IMR-90 (cell line): ENCODE measurements at regions not wholly inside any gene's neighbourhood (a gene's known extent, or its start where the extent isn't known, plus 50 kb on each side); places are given as distances from the start of the nearest gene placed in this dataset.

ENCODE experiments used
- ATAC-seq: fragments of 200-7000 bp; cut with Tn5 transposase; 2 replicates; pipeline ENCODE4 v1.9.1; 2020; ENCODE audit warnings: low read depth, mild to moderate bottlenecking, moderate library complexity
- BruUV-seq: library from RNA; stranded (reverse); fragments of 400-500 nt; replicated peaks from 2 replicates; lab custom pipeline; 2021; lab: Mats Ljungman, UMichigan
- CTCF ChIA-PET: fragments of 300-600 bp; formaldehyde crosslinking; extraction: SDS; loops from one replicate; lab custom pipeline; 2021; ENCODE audit warnings: antibody characterized with exemption; lab: Yijun Ruan, JAX
- POLR2A ChIA-PET: fragments of 300-600 bp; sonication (Branson Sonifier 250); formaldehyde crosslinking; loops from one replicate; lab custom pipeline; 2022; ENCODE audit warnings: antibody characterized with exemption; ENCODE audit not compliant: unreplicated experiment; lab: Charles Lee
- DNase-seq: peaks from one replicate; pipeline ENCODE4 v3.0.0; 2013
- H2AFZ ChIP-seq: replicated peaks from 2 replicates; pipeline ENCODE3; 2013; ENCODE audit warnings: low read length, mild to moderate bottlenecking; ENCODE audit not compliant: poor library complexity
- H2AK5ac ChIP-seq: 2 replicates; pipeline ENCODE4 v1.6.1; 2013; ENCODE audit warnings: low read depth, low read length, inconsistent platforms
- H2AK9ac ChIP-seq: replicated peaks from 2 replicates; pipeline ENCODE3; 2013; ENCODE audit warnings: mild to moderate bottlenecking, low read depth, low read length, moderate library complexity; ENCODE audit not compliant: poor library complexity
- H2BK120ac ChIP-seq: 2 replicates; pipeline ENCODE4 v1.6.1; 2013; ENCODE audit warnings: low read depth, low read length, inconsistent platforms
- H2BK15ac ChIP-seq: 3 replicates; pipeline ENCODE4 v1.6.1; 2013; ENCODE audit warnings: low read depth, low read length, inconsistent platforms
- H2BK20ac ChIP-seq: 2 replicates; pipeline ENCODE4 v1.6.1; 2013; ENCODE audit warnings: low read depth, mild to moderate bottlenecking, inconsistent platforms, low read length, moderate library complexity
- H2BK5ac ChIP-seq: 2 replicates; pipeline ENCODE4 v1.6.1; 2013; ENCODE audit warnings: mild to moderate bottlenecking, low read depth, low read length, inconsistent platforms; ENCODE audit not compliant: poor library complexity, severe bottlenecking
- H3K14ac ChIP-seq: replicated peaks from 2 replicates; pipeline ENCODE4 v1.6.1; 2013; ENCODE audit warnings: low read depth, low read length, inconsistent platforms
- H3K18ac ChIP-seq: 2 replicates; pipeline ENCODE4 v1.6.1; 2013; ENCODE audit warnings: low read depth, low read length, control low read depth
- H3K23ac ChIP-seq: 2 replicates; pipeline ENCODE4 v1.6.1; 2013; ENCODE audit warnings: low read depth, low read length, inconsistent platforms
- H3K27ac ChIP-seq: 2 replicates; pipeline ENCODE4 v1.5.1; 2013; ENCODE audit warnings: mild to moderate bottlenecking, control low read depth, low read length; ENCODE audit not compliant: insufficient read depth
- H3K27me3 ChIP-seq: 2 replicates; pipeline ENCODE4 v1.6.1; 2013; ENCODE audit warnings: low read length; ENCODE audit not compliant: control insufficient read depth, insufficient read depth
- H3K36me3 ChIP-seq: 2 replicates; pipeline ENCODE4 v1.6.1; 2013; ENCODE audit warnings: low read length, mixed read lengths; ENCODE audit not compliant: control insufficient read depth, insufficient read depth
- H3K4ac ChIP-seq: 2 replicates; pipeline ENCODE4 v1.6.1; 2013; ENCODE audit warnings: low read depth, low read length, inconsistent platforms
- H3K4me1 ChIP-seq: 2 replicates; pipeline ENCODE4 v1.6.1; 2013; ENCODE audit warnings: low read length, mixed read lengths; ENCODE audit not compliant: control insufficient read depth, insufficient read depth
- H3K4me2 ChIP-seq: 2 replicates; pipeline ENCODE4 v1.6.1; 2013; ENCODE audit warnings: low read depth, mild to moderate bottlenecking, control low read depth, low read length, moderate library complexity
- H3K4me3 ChIP-seq: 2 replicates; pipeline ENCODE4 v1.5.1; 2013; ENCODE audit warnings: low read depth, mild to moderate bottlenecking, control low read depth, low read length, moderate library complexity; ENCODE audit not compliant: insufficient read depth
- H3K56ac ChIP-seq: 2 replicates; pipeline ENCODE4 v1.6.1; 2013; ENCODE audit warnings: low read length, inconsistent platforms; ENCODE audit not compliant: insufficient read depth; ENCODE audit errors: extremely low read depth
- H3K79me1 ChIP-seq, 2 experiments: 2 replicates each; pipeline ENCODE4 v1.6.1; 2013; ENCODE audit warnings: low read length in 2 of 2, inconsistent platforms in 1 of 2, low read depth in 1 of 2
- H3K9ac ChIP-seq: 2 replicates; pipeline ENCODE4 v1.6.1; 2013; ENCODE audit warnings: low read depth, low read length, control low read depth
- H3K9me1 ChIP-seq: 2 replicates; pipeline ENCODE4 v1.6.1; 2013; ENCODE audit warnings: low read length, inconsistent platforms; ENCODE audit not compliant: insufficient read depth
- H3K9me3 ChIP-seq: 2 replicates; pipeline ENCODE4 v1.6.1; 2013; ENCODE audit warnings: low read length; ENCODE audit not compliant: control insufficient read depth, insufficient read depth
- H4K20me1 ChIP-seq: 2 replicates; pipeline ENCODE4 v1.6.1; 2013; ENCODE audit warnings: low read length, inconsistent platforms; ENCODE audit not compliant: insufficient read depth
- H4K5ac ChIP-seq: 2 replicates; pipeline ENCODE4 v1.6.1; 2013; ENCODE audit warnings: mild to moderate bottlenecking, low read depth, low read length, control low read depth
- H4K8ac ChIP-seq, 2 experiments: 2 replicates each; pipeline ENCODE4 v1.6.1; 2013; ENCODE audit warnings: low read depth in 2 of 2, low read length in 2 of 2, control low read depth in 1 of 2, inconsistent platforms in 1 of 2
- H4K91ac ChIP-seq: 2 replicates; pipeline ENCODE4 v1.6.1; 2013; ENCODE audit warnings: low read depth, low read length, inconsistent platforms; ENCODE audit not compliant: insufficient read depth
- CHD1 ChIP-seq: IDR thresholded peaks from 2 replicates; pipeline ENCODE4 v1.6.1; 2012; ENCODE audit warnings: low read depth, low read length, improper control_type of control experiment
- CTCF ChIP-seq: conservative IDR thresholded peaks from 2 replicates; pipeline ENCODE4 v1.5.1; 2012; ENCODE audit warnings: mild to moderate bottlenecking, low read depth, low read length, improper control_type of control experiment
- ELK1 ChIP-seq: fragments of 150-350 bp; IDR thresholded peaks from 2 replicates; pipeline ENCODE4 v1.6.1; 2016; ENCODE audit warnings: low read depth, mild to moderate bottlenecking, low read length, moderate library complexity, borderline replicate concordance
- MAFK ChIP-seq: IDR thresholded peaks from 2 replicates; pipeline ENCODE4 v1.6.1; 2012; ENCODE audit warnings: low read depth, low read length, improper control_type of control experiment
- MAZ ChIP-seq: IDR thresholded peaks from 2 replicates; pipeline ENCODE4 v1.6.1; 2012; ENCODE audit warnings: low read depth, mild to moderate bottlenecking, low read length, improper control_type of control experiment, moderate library complexity, borderline replicate concordance
- MXI1 ChIP-seq: IDR thresholded peaks from 2 replicates; pipeline ENCODE4 v1.6.1; 2012; ENCODE audit warnings: low read depth, mild to moderate bottlenecking, low read length, moderate library complexity, borderline replicate concordance
- NFE2L2 ChIP-seq: fragments of 150-350 bp; IDR thresholded peaks from 2 replicates; pipeline ENCODE4 v1.6.1; 2016; ENCODE audit warnings: low read depth, mild to moderate bottlenecking, low read length
- RFX5 ChIP-seq: IDR thresholded peaks from 2 replicates; pipeline ENCODE4 v1.8.0; 2012; ENCODE audit warnings: low read depth, mild to moderate bottlenecking, low read length, moderate library complexity
- WGBS, 2 experiments: methylation state at CpG; one replicate each; pipeline versions ENCODE4 v1.1.5 to v1.1.7; 2013; ENCODE audit warnings: missing lambda C conversion rate in 2 of 2; ENCODE audit not compliant: insufficient read length in 1 of 2; ENCODE audit errors: extremely low coverage in 2 of 2; 5-methylcytosine and 5-hydroxymethylcytosine counted together
- dilution Hi-C: fragments of 300-500 bp; cut with HindIII; formaldehyde crosslinking; loops from one replicate; pipeline ENCODE4 v1.14.3; 2018; ENCODE audit warnings: low sequenced_read_pairs; ENCODE audit not compliant: unreplicated experiment
- in situ Hi-C: fragments of 300-500 bp; cut with MboI; formaldehyde crosslinking; loops from 3 replicates; pipeline ENCODE4 v1.14.3; 2019; ENCODE audit warnings: low sequenced_read_pairs, inconsistent platforms, mixed read lengths
- intact Hi-C: fragments of 100-400 bp; cut with micrococcal nuclease; formaldehyde crosslinking; loops from 2 replicates; pipeline ENCODE4 v1.10.0; 2022

GRCh38 chr5:3365501-3366215 lies 230.0 kb upstream of the IRX1 start:
- in situ Hi-C loops (no loop called here), dilution Hi-C loops (no loop called here), intact Hi-C loops (no loop called here)
- H2AK9ac ChIP-seq, result no peak overlapping the region
- no peak for ATAC-seq
- no peak overlapping the region for H2AK5ac ChIP-seq
- H4K20me1 ChIP-seq, result no peaks in the 10 kb centered on the region
- H2BK120ac ChIP-seq, result no peak overlapping the region
- no peak overlapping the region for H3K4ac ChIP-seq
- TF ChIP-seq MXI1 (no peak), CTCF (no peak), MAFK (no peak), CHD1 (no peak), MAZ (no peak), ELK1 (no peak), NFE2L2 (no peak), RFX5 (no peak)
- H2BK20ac ChIP-seq, result no peak overlapping the region
- no peaks in the 10 kb centered on the region for H3K36me3 ChIP-seq
- H3K9me3 ChIP-seq, result peaks cover 26% of the 10 kb centered on the region
- no peak overlapping the region for H3K27ac ChIP-seq
- no peak overlapping the region for H3K4me2 ChIP-seq
- no CpG with 5 or more reads among the region's 5 CpGs for WGBS, 2 experiments
- no peaks in the 10 kb centered on the region for H3K79me1 ChIP-seq
- no peak overlapping the region for H3K23ac ChIP-seq
- no peak for DNase-seq
- no peak overlapping the region for H2AFZ ChIP-seq
- H3K4me3 ChIP-seq, result no peak overlapping the region
- POLR2A ChIA-PET, result no interaction called here
- H3K9ac ChIP-seq, result no peak overlapping the region
- H3K9me1 ChIP-seq, result no peaks in the 10 kb centered on the region
- no peak overlapping the region for H2BK15ac ChIP-seq
- H3K14ac ChIP-seq, result no peak overlapping the region
- no peak overlapping the region for H4K91ac ChIP-seq
- H3K18ac ChIP-seq, result no peak overlapping the region
- no peaks in the 10 kb centered on the region for H3K4me1 ChIP-seq
- no peak overlapping the region for H4K5ac ChIP-seq
- H3K56ac ChIP-seq, result no peak overlapping the region
- no peak overlapping the region for H2BK5ac ChIP-seq
- BruUV-seq, result no TSS peak
- H3K27me3 ChIP-seq, result no peaks in the 10 kb centered on the region
- CTCF ChIA-PET, result no interaction called here
- no peak overlapping the region for H4K8ac ChIP-seq
